ENCODE measurements at regions not wholly inside any gene's neighbourhood (a gene's known extent, or its start where the extent isn't known, plus 50 kb on each side); places are given as distances from the start of the nearest gene placed in this dataset.

DNA sequence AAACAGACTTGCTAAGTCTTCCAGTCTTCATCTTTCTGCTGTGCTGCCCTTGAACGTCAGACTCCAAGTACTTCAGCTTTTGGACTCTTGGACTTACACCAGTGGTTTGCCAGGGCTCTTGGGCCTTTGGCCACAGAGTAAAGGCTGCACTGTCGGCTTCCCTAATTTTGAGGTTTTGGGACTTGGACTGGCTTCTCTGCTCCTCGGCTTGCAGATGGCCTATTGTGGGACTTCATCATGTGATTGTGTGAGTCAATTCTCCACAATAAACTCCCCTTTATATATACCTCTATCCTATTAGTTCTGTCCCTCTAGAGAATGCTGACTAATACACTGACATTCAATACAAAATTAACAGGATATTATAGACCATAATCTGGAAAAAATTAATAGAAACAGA lies 628.1 kb downstream of the PLPP3 start:
- no peak for DNase-seq

DNA sequence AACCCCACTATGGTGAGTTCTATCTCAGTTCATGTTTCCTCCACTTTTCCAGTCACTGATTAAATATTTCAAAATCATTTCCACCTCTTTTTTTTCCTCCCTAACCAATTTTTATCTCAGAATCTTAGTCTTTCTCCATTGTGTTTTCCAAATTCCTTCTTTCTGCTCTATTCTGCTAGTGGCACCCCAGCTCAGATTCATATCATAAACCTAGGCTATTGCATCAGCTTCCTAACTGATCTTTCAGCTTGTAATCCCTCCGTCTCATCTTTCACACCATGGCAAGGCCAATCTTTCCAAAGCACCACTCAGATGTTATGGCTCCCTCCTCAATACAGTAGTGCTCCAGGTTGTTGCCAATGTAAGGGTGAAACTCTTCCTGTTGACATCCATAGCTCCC lies 631.9 kb downstream of the PLPP3 start:
- no peak for DNase-seq

DNA sequence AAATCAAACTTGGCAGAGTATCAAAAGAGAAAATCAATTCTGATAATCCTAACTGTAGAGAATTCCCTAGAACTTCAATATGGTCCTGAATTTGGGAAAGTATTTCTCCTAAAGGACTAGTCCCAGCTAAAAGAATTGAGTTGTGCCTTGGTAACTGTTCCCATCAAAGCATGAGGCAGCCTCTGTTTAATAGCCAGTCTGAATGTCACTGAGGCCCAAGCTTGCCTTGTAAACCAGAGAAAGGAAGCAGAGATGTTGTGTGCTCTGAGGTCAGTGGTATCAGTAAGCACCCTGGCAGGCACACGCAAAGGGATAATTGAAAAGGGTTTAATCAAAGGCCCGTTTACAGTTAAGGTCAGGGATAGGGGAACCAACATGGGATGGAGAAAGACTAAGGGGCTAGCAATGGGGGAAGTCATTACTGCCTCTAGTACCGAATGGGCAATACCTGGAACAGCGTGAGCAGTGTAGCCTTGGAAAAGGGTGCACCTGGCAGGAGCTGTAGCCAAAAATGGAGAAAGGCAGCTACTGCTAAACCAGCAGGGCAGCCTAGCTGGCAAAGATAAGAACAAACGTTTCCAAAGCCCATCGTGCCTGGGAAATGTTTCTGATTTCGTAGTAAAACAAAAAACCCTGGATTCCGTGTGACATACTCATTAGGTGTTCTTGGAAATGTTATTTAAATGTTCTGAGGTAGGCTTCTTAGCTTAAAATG lies 635.5 kb downstream of the PLPP3 start:
- DNase-seq, result no peak

DNA sequence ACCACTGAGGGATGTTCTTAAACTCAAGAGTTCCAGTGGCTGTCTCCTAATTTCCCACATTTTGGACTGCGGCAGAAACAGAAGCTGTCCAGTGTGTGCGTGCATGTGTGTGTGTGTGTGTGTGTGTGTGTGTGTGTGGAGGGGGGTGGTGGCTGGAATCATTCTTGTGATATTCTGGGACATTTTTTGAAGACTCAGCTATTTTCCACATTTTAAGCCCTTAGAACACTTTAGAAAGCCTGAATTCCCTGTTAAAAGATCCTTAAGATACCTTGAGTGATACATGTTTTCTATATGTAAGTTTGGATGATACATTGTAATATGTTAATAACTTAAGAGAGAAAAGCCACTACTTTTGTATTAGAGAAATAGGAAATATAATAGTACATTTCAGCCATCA lies 636.4 kb downstream of the PLPP3 start:
- no peak for DNase-seq

DNA sequence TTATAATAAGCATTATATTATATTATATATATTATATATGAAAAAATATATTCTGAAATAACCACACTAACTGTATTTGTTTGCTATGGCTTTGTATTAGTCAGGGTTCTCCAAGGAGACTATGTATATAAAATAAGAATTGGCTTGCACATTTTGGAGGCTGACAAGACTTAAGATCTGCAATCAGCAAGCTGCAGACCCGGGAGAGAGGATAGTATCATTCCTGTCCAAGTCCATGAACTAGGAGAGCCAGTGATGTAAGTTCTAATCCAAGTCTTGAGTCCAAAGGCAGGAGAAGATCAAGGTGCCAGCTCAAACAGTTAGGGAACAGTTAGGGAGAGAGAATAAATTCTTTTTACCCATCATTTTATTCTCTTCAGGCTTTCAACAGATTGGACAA lies 639.5 kb downstream of the PLPP3 start:
- DNase-seq, result no peak

DNA sequence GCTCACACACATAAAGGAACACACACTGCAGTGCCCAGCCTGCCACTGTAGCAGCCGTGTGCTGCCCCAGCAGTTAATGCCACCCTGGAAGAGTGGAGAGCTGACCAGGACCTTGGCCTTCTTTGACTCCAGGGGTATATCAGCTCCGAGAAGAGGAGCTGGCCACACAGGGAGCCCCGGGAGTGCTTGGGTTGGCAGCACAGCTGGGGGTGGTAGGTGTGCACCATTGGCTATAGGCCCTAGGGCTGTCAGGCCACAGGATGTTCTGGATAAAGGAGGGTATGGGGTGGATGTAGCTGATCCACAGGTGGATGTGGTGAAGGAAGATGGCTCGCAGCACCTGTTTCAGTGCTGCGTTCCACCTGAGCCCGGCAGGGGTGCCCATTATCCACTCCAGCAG lies 640.5 kb downstream of the PLPP3 start:
- DNase-seq, result no peak

DNA sequence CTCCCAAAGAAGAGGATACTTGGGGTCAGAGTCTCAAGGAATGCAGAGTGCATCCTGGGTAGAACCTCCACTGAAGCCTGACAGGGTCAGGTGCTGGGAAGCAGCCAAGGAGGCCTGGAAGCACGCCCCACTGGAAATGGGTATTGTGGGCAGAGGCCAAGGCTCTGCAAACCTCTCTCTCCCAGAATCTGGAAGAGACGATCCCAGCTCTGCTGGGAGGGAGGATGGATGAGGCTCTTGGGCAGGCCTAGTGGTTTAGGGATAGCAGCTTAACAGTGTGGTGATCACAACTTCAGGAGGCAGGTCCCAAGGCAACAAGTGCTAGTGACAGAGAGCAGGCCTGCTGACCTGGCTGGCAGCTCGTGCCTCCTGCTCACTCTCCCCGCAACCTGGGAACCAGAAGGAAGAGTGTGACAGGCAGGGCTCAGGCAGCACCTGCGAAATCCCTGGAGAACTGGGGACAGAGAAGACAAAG lies 641.0 kb downstream of the PLPP3 start:
- no peak for DNase-seq

DNA sequence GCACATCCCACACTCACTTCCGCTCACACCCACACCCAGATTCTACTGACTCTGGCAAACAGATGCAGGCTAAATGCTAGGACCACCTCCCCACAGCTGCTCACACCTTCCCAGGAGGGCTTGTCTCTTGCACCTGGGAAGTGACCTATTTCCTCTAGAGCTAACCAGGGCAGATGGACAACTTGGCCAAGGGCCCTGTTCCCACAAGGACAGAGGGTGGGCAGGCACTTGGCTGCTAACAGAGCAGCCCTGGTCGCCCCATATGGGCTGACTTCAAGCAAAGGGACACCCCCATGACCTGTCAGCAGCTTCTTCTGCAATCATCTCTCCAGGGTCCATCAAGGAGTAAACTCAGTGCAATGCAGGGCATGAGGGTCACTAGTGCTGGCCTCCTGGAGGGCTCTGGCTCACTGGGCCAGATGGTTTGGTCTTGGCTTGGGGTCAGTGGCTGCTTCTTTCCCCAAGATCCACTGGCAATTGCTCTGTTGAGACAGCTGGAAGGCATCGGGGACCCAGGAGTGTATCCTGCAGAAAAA lies 641.5 kb downstream of the PLPP3 start:
- DNase-seq, result no peak

DNA sequence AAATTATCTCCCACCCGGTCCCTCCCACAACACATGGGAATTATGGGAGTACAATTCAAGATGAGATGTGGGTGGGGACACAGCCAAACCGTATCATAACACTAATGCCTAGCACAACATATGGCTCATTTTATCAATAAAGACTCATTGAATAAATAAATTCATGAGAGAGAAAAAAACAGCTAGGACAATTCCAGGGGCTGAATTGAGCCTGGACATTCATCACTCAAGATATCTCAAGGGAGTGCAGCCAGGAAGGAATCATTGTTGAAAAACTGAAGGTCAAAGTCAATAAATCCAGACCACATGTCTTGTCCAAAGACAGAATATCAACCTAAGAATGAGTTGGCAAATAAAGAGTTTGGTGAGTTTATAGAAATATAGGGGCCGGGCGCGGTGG lies 644.1 kb downstream of the PLPP3 start:
- no peak for DNase-seq

DNA sequence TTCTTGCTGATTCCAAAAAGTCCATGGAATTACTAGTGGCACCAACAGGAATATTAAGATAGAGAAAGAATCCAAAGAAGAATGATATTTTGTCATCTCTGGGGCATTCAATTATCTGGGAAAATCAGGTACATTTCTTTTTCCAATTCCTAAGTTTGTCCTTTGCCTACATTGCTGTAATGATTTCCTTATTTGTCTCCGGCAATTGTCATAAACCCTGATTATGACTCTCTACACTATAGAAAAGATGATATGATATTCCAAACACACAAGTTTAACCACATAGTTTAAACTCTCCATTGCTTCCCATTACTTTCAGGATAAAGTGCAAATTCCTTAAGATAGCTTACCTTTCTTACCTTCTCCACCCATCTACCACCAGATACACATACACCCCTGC lies 647.0 kb downstream of the PLPP3 start:
- no peak for DNase-seq

DNA sequence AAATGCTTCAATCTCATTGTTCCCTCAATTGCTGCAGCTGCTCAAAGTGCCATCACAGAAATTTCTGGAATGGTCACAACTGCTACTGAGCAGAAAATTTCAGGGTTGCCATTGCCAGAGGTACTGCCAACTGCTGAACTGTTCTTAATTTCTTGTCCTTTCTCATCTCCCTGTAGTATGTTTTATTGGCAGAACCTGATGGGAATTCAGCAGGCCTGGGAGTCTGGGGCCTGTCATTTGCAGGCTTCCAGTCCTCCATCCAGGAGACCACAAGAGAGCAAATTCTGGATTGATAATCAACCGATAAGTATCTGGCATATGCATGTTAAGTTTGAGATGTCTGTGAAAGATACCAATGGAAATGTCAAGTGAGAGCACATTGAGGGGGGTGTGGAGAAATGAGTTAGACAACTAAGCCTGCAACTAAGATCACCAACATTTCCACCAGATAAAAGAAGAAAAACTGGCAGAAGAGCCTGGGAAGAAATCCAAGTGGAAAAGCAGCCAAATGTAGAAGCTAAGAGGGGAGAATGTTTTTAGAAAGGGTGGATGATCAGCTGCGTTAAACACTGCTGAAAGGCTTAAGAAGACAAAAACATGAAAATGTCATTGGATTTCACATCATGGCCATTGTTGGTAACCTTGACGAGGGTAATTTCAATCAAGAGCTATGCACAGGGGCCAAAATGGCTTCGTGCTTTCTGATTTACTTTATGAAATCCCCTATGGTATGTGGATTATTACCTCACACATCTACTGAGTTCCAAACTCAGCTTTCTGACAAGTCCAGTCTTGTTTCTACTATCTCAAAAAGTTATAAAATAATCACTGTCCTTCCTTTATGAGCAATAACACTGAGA lies 648.1 kb downstream of the PLPP3 start:
- no peak for DNase-seq

DNA sequence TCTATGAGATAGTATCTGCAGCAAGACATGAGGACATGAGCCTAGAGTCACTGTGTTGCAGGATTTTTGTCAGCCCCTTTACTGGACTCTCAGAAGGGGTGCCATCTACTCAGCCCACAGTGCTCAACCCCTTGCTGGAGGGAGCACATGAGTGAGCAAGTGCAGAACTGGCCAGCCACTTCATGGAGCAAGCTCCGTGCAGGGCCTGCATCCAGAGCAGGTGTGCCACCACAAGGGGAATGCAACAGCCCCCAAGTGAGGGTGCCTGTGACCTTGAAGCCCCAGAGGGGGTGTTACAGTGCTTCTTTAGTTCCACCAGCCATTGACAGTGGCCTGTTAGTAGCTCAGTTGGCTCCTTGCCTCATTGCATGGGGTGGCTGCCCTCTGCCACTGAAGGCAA lies 649.7 kb downstream of the PLPP3 start:
- DNase-seq, result no peak

DNA sequence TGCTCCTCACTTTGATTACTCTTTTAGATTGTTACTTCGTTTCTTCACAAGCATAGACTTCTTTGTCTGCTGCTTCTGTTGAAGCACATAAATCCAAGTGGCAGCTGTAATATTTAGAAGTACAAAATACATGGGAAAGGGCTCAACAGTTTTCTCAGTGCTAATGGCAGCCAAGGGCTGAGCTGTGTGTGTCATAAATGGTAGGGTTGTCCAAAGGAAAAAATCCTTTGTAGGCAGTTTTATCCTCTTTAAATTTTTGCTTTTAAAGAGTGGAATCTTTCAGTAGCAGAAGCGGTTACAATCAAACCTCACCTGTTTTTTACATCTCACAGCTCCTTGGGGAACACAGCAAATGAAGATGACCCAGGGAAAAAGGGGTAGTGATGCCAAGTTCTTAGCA lies 650.8 kb downstream of the PLPP3 start:
- DNase-seq, result no peak

DNA sequence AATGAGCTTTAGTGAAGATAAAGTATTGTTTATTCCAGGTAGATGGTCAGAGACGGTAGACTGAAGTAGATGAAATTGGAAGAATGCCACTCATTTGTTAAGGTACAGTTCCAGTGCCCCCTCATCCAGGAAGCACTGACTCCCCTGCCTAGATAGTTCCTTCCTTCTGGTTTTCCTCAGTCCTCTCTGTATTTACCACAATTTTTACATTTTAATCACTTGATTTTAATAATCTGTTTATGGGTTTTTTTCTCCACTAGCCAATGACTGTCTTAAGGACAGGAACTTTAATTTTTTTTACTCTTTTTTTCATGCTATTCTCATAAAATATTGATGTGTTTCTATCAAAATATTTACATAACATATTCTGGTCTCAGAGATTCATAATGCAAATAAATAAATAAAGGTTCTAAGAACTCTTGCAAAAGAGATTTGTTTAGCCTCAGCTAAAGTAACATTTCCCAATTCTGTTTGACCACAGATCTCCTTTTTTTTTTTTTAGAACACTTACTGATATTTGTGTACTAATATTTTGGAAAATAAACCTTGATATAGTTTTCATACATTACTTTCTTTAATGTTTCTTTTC lies 651.6 kb downstream of the PLPP3 start:
- no peak for DNase-seq

DNA sequence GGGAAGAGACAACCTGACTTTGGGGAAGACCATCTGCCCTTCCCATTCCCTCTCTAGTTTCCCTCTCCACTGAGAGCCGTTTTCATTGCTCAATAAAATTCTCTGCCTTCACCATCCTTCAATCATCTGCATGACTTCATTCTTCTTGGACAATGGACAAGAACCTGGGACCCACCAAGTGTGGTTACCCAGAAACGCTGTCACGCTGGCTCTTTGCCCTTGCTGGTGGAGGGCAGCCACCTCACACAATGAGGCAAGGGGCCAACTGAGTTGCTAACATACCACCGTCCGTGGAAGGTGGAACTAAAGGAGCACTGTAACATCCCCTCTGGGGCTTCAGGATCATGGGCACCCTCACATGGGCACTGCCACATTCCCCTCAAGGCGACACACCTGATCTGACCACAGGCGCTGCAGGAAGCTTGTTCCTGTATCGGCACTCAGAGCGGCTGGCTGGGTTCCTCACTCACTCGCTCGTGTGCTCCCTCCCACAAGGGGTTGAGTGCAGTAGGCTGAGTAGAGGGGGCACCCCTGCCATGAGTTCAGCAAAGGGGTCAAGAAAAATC lies 652.4 kb downstream of the PLPP3 start:
- no peak for DNase-seq

DNA sequence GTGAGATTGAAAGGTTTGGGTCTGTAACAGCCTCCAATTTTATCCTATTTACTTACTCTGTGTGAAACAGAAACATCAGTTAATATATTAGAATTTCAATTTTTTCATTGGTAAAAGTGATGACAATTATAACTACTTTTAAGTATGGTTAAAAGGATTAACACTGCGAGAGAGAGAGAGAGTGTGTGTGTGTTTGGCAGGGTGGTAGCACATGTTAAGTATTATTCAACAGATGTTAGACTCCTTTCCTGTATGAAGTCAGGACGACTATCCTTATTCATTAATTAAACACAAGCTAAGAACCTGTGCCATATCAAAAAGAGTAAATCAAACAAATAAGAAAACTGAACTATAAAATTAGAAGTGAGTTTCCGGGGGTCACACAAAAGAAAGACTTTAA lies 662.5 kb downstream of the PLPP3 start:
- no peak for DNase-seq

DNA sequence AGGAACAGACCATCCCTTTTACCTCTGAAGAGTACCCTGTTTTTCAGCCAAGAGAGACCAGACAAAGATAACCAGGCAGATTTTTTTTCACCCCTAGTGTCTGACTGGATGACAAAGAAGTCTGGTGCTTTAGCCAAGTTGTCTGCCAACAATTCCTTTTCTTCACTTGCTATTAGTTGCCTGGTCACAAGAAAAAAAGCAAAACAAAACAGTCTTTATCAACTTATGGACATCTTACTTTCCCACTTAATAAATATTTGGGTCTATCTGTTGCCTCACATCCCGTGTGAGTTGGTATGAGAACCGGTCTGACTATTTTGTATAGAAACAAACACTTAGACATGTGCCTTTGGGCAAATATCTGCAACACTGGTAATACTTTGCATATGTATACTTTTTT lies 662.9 kb downstream of the PLPP3 start:
- DNase-seq, result no peak

DNA sequence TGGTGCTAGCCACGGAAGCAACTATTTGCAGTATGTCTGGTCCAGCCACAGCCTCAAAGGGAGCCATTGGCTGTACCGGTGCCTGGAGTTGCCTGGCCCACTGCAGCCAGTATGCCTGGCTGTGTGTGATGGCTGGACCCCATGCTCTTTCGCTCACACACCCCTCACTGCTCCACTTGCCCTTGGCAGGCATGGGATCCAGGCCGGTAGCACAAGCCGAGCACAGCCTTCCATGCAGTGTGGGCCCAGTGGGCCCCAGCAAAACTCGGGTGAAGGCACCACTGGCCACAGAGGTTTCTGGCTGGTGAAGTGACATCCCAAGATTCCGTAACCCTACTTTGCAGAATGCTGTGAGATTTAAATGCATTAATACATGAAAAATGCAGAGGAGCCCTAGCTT lies 665.8 kb downstream of the PLPP3 start:
- no peak for DNase-seq

DNA sequence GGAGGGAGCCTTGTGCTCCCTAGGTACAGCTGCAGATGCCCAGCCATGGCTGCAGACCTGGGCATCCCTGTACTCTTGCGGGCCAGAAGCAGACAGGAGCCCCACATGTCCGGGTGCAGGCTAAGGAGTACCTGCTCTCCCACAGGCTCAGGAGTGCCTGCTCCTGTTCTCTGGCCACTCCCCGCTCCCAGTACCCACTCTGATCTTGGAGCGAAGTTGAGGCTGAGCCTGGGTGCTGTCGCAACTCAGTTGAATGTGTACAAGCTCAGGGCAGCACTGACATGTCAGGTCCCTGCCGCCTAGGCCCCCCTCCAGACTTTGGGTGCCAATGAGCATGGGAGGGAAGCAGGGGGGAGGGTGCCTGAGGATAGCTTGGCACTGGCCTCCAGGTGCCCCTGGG lies 666.9 kb downstream of the PLPP3 start:
- no peak for DNase-seq

DNA sequence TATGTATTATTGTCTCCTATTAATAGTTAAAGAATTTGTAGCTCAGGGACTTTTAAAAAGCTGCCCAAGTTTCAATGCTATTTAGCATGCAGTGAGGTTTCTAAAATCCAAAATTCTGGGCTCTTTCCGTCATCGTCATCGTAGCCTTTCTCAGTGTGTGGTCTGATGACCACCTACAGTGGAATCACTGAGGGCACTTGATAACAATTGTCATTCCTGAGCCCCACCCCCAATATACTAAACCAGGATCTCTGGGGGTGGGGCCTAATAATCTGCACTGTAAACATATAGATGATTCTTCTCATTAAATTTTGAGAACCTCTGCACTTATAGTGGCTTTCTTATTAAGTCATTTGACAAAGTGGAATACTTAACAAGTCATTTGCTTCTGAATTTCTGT lies 674.8 kb downstream of the PLPP3 start:
- DNase-seq, result no peak

DNA sequence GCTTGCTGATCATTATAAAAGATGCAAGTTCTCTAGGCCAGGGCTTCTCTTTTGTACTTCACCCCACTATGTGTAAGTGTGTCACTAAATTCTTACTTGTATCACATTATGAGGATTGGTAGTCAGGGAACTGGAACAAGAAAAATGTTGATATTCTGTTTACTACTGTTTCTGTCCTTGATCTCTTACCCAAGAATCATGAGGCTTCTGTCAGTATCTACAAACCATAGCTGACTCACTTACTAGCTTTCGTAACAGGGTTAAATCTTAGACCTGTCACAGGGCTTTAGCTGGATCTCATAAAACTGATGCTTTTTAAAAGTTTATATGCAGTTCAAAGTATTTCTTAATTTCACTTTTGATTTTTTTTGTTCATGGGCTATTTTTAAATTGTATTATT lies 681.2 kb downstream of the PLPP3 start:
- no peak for DNase-seq

DNA sequence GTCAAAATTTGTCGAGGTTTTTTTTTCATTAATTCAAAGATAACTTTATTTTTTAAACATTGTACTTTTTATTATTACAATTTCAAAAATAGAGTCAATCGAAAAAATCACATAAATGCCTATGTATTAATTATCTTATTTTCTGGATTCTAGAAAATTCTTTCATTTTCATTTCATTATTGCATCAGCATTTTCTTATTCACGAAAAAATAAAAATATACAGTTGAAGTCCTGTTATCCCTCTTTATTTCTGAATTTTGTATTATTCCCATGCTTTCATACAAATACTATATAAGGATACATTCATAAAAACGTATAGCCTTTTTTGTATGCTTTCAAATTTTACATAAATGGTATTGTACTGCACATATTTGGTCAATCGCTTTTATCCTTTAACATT lies 681.0 kb upstream of the USP24 start:
- no peak for DNase-seq

DNA sequence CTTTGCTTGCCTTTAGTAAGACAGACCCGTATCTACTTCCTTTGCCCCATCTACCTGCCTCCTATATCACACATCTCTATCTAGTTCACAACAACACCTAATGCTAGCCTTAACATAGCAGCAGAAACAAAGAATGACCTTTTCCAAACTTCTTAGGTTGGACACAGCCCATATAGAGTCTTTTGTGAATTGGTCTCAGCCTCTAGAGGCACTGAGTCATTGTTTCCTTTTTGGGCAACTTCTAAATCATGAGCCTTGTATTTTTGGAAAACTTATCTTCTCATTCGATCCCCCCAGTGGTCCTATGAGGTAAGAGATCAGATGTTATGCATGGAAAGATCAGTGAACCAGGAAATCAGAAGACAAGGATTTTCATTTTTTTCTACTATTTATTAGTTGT lies 679.4 kb upstream of the USP24 start:
- no peak for DNase-seq

DNA sequence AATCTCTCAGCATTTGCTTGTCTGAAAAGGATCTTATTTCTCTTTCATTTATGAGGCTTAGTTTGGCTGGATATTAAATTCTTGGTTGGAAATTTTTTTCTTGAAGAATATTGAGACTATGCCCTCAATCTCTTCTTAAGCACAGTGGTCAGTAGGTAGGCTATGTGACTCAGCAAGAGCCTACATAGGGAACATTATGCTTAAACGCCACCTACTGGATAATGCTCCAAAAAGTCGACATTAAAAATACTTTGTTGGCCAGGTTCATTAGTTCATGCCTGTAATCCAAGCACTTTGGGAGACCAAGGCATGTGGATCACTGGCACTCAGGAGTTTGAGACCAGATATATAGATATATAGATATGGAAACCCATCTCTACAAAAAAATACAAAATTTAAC lies 678.0 kb upstream of the USP24 start:
- DNase-seq, result peak; percentile 46

Measured in NCI-H748 treated with DMSO at 0.1 percent for 48 hours (cell line).